GM19324 (cell line): ENCODE measurements at regions not wholly inside any gene's neighbourhood (a gene's known extent, or its start where the extent isn't known, plus 50 kb on each side); places are given as distances from the start of the nearest gene placed in this dataset.
"Not testable (repeated sequence)": the region's sequence is repeated elsewhere in the genome, so short reads cannot be mapped to it uniquely, and the experiment has no call there.

Source experiments
- ATAC-seq: cut with Tn5 transposase; IDR thresholded peaks from one replicate; pipeline ENCODE4 v1.9.1; 2021; ENCODE audit warnings: mild to moderate bottlenecking, moderate library complexity; ENCODE audit not compliant: unreplicated experiment, low FRiP score

GRCh38 chr4:160265836-160266235 lies 1163.0 kb downstream of the RAPGEF2 start:
- ATAC-seq: no peak

DNA sequence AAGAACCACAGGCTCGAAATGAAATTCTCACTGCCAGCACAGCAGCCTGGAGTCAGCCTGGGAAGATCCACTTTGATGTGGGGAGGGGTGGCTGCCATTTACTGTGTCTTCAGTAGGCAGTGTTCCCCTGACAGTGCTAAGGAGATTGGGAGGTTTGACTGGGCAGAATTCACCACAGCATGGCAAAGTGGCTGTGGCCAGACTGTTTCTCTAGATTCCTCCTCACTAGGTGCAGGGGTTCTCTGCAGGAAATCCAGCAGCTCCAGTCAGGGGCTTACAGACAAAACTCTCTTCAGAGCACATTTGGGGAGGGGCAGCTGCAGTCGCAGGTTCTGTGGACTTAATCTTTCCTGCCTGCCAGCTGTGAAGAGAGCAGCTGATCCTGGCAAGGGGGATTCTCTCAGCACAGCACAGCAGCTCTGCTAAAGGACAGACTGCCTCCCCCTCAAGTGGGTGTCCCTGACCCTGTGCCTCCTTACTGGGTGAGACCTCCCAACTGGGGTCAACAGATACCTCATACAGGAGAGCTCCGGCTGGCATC lies 1174.0 kb downstream of the RAPGEF2 start:
- no peak for ATAC-seq

DNA sequence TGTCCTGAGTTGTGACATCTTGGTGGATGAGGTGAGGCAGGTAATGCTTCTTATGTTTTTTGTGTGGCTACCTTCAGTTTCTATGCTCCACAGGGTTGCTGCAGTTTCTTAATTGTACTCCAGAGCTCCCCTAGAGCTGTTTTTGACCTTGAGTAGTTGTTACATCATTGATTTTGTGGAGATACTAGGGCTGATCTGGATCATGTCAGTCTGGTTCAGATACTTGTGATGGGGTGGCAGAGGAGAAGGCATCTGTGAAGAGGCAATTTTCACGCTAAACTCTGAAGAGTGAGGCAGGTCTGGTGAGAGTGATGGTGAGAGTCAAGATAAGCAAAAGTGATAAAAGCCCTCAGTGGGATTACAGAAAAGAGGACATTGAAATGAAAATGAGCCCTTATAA lies 1180.2 kb downstream of the RAPGEF2 start:
- no peak for ATAC-seq

DNA sequence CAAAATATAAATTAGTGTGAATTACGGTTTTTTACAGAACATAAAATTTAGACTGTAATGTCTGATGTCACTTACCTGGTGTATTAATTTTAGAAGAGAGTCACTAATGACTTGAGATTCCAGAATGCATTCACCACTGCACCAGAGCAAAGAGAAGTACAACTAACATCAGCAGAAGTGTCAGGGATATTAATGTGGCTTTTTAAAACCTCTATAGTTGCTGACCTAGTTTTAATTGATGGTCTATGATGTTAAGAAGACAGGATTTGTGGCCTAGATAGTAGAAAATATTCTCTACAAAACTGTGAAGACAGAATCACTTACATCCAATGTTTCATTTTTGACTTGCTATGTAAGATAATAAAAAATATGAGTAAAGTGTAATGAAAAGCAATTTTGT lies 1181.6 kb downstream of the RAPGEF2 start:
- ATAC-seq: no peak

- no peak for ATAC-seq
Observed at GRCh38 chr4:160286051-160286450, 1183.2 kb downstream of the RAPGEF2 start.

DNA sequence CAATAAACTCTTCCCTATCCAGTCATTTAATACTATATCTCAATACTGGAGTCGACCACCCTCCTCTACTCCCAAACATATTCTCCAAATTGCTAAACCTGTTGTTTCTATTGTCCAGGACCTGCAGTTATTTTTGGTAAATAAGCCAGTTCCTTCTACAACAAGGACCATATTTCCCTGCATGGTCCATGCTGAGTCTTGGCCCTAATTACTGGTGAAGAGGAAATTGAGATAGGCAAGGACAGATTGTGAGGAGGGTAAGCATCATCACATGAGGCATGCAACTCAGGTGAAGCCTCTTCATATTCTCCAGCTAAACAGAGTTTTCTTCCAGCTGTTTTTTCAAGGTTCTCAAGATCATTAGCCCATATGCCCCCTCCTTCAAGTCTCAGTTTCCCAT lies 1193.6 kb downstream of the RAPGEF2 start:
- ATAC-seq: no peak

DNA sequence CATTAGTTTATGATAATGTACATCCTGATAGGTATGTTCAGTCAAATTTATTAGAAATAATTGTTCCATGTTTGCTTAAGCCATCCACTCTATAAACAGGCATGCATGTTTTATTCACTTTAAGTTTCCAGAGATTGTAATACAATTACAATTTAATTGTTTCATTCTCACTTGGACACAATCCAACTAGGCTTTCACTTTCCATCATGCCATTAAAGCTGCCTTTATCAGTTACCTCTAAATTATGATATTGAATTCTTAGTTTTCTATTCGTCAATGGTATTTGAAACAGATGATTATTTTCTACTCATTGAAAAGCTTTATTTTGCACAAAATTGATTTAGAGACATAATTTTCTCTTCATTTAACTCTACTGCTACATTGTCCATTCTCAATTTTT lies 1196.3 kb downstream of the RAPGEF2 start:
- no peak for ATAC-seq

DNA sequence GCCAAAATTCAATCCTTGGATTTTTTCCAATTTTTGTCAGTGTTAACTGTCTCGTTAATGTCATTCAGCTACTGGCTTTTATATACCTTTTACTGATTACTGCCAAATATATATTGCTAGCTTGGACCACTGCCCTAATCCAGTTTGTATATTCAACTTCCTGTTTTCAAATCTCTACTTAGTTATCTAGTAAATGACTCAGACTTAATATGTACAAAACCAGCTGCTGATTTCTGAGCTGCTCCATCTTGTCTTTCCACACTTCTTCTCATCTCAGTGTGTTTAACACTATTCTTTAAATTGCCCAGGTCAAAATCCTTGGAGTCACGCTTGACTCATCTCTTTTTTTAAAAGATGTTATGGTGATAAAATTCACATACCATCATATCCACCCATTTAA lies 1196.7 kb downstream of the RAPGEF2 start:
- no peak for ATAC-seq

- no peak for ATAC-seq
Observed at GRCh38 chr4:160316036-160316435, 1213.2 kb downstream of the RAPGEF2 start.

- ATAC-seq: no peak
Observed at GRCh38 chr4:160318567-160319220, 1215.8 kb downstream of the RAPGEF2 start.

- ATAC-seq: no peak
Observed at GRCh38 chr4:160319221-160319867, 1216.5 kb downstream of the RAPGEF2 start.

- no peak for ATAC-seq
Observed at GRCh38 chr4:160319868-160320260, 1217.0 kb downstream of the RAPGEF2 start.

- no peak for ATAC-seq
Observed at GRCh38 chr4:160326110-160326509, 1223.2 kb downstream of the RAPGEF2 start.

DNA sequence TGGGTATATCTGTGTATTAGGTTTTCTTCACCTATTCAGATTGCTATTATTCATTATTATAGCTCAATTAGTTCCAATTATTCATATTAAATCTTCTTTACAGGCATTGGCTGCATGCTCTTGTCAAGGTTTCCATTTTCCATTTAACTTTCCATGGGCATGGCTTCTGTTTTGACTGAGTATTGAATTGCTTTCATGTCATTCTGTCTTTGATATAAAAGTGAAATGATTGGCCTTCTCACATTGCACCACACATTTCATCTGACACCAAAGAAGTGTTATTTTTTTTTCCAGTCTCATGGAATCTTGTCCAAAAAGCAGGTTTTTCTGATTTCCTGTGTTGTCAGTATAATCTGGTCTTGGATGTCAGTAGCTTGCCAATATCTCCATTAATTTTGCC lies 1244.3 kb downstream of the RAPGEF2 start:
- ATAC-seq: no peak

- no peak for ATAC-seq
Observed at GRCh38 chr4:160350944-160351343, 1248.1 kb downstream of the RAPGEF2 start.

- ATAC-seq: no peak
Observed at GRCh38 chr4:160352637-160353036, 1249.8 kb downstream of the RAPGEF2 start.

- no peak for ATAC-seq
Observed at GRCh38 chr4:160353548-160353947, 1250.7 kb downstream of the RAPGEF2 start.

GRCh38 chr4:160362478-160362877 lies 1259.6 kb downstream of the RAPGEF2 start:
- no peak for ATAC-seq

- no peak for ATAC-seq
Observed at GRCh38 chr4:160364217-160364616, 1261.3 kb downstream of the RAPGEF2 start.

- not testable (repeated sequence) for ATAC-seq
Observed at GRCh38 chr4:160364665-160365064, 1261.8 kb downstream of the RAPGEF2 start.

GRCh38 chr4:160365383-160365782 lies 1262.5 kb downstream of the RAPGEF2 start:
- not testable (repeated sequence) for ATAC-seq

DNA sequence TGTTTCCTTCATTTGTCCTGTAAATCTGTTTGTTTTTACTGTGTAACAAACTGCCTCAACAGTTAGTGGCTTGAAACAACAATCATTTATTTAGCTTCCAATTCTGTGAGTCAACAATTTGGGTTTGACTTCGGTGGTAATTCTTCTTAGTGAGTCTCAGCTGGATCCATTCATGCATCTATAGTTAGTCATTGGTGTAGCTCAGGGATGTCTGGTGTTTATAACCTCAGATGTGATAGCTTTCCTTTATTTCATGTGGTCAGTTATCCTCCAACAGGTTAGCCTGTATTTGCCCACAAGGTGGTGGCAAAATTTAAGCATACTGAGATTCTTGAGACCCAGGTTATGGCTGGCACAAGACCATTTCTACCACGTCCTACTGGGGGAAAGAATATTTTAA lies 1267.2 kb downstream of the RAPGEF2 start:
- ATAC-seq: no peak
